GM18505 (cell line): ENCODE measurements at regions not wholly inside any gene's neighbourhood (a gene's known extent, or its start where the extent isn't known, plus 50 kb on each side); places are given as distances from the start of the nearest gene placed in this dataset.

ENCODE experiments used
- ATAC-seq: cut with Tn5 transposase; IDR thresholded peaks from one replicate; pipeline ENCODE4 v1.9.1; 2021; ENCODE audit not compliant: unreplicated experiment
- POLR2A ChIP-seq: IDR thresholded peaks from 4 replicates; pipeline ENCODE4 v1.6.1; 2011; ENCODE audit warnings: borderline replicate concordance; ENCODE audit not compliant: insufficient read depth, insufficient read length; ENCODE audit errors: extremely low read depth

- no peak for TF ChIP-seq POLR2A
- ATAC-seq: no peak
Observed at GRCh38 chr1:90810681-90811080, 93.6 kb upstream of the BARHL2 start.

- no peak for TF ChIP-seq POLR2A
- no peak for ATAC-seq
Observed at GRCh38 chr1:90809996-90810395, 92.9 kb upstream of the BARHL2 start.

GRCh38 chr1:90809093-90809492 lies 92.0 kb upstream of the BARHL2 start:
- no peak for TF ChIP-seq POLR2A
- no peak for ATAC-seq

GRCh38 chr1:90807329-90807728 lies 90.2 kb upstream of the BARHL2 start:
- TF ChIP-seq POLR2A: no peak
- no peak for ATAC-seq

GRCh38 chr1:90802622-90803021 lies 85.5 kb upstream of the BARHL2 start:
- TF ChIP-seq POLR2A: no peak
- ATAC-seq: no peak

- no peak for TF ChIP-seq POLR2A
- no peak for ATAC-seq
Observed at GRCh38 chr1:90800012-90800717, 83.1 kb upstream of the BARHL2 start.

- no peak for ATAC-seq
- no peak for TF ChIP-seq POLR2A
Observed at GRCh38 chr1:90799326-90799725, 82.2 kb upstream of the BARHL2 start.

- no peak for TF ChIP-seq POLR2A
- no peak for ATAC-seq
Observed at GRCh38 chr1:90798883-90799282, 81.8 kb upstream of the BARHL2 start.

- TF ChIP-seq POLR2A: no peak
- ATAC-seq: no peak
Observed at GRCh38 chr1:90798344-90798743, 81.2 kb upstream of the BARHL2 start.

- no peak for TF ChIP-seq POLR2A
- no peak for ATAC-seq
Observed at GRCh38 chr1:90795431-90795830, 78.3 kb upstream of the BARHL2 start.

GRCh38 chr1:90786709-90787108 lies 69.6 kb upstream of the BARHL2 start:
- no peak for ATAC-seq
- TF ChIP-seq POLR2A: no peak

GRCh38 chr1:90784186-90784847 lies 67.2 kb upstream of the BARHL2 start:
- ATAC-seq: no peak
- TF ChIP-seq POLR2A: no peak

- no peak for TF ChIP-seq POLR2A
- ATAC-seq: no peak
Observed at GRCh38 chr1:90783181-90783580, 66.1 kb upstream of the BARHL2 start.

- no peak for ATAC-seq
- no peak for TF ChIP-seq POLR2A
Observed at GRCh38 chr1:90782046-90782445, 64.9 kb upstream of the BARHL2 start.
